ENCODE measurements at regions not wholly inside any gene's neighbourhood (a gene's known extent, or its start where the extent isn't known, plus 50 kb on each side); places are given as distances from the start of the nearest gene placed in this dataset.

GRCh38 chr18:33960417-33960816 lies 264.3 kb downstream of the NOL4 start:
- no peak for DNase-seq (ENCODE audit: low read depth in 2 of 3, low spot score in 1 of 3)

GRCh38 chr18:33959609-33960008 lies 265.1 kb downstream of the NOL4 start:
- no peak for DNase-seq (ENCODE audit: low read depth in 2 of 3, low spot score in 1 of 3)

- DNase-seq (ENCODE audit: low read depth in 2 of 3, low spot score in 1 of 3) = no peak
These were observed 267.0 kb downstream of the NOL4 start for GRCh38 chr18:33957707-33958106.

GRCh38 chr18:33951031-33951430 lies 273.7 kb downstream of the NOL4 start:
- no peak for DNase-seq (ENCODE audit: low read depth in 2 of 3, low spot score in 1 of 3)

GRCh38 chr18:33946336-33946735 lies 278.4 kb downstream of the NOL4 start:
- DNase-seq (ENCODE audit: low read depth in 2 of 3, low spot score in 1 of 3) = no peak

GRCh38 chr18:33944493-33944892 lies 280.2 kb downstream of the NOL4 start:
- no peak for DNase-seq (ENCODE audit: low read depth in 2 of 3, low spot score in 1 of 3)

GRCh38 chr18:33937270-33937816 lies 287.4 kb downstream of the NOL4 start:
- no peak for DNase-seq (ENCODE audit: low read depth in 2 of 3, low spot score in 1 of 3)

- DNase-seq (ENCODE audit: low read depth in 2 of 3, low spot score in 1 of 3) = no peak
These were observed 290.5 kb downstream of the NOL4 start for GRCh38 chr18:33934258-33934657.

GRCh38 chr18:33928231-33928630 lies 296.5 kb downstream of the NOL4 start:
- no peak for DNase-seq (ENCODE audit: low read depth in 2 of 3, low spot score in 1 of 3)

GRCh38 chr18:33924576-33924975 lies 300.1 kb downstream of the NOL4 start:
- DNase-seq (ENCODE audit: low read depth in 2 of 3, low spot score in 1 of 3) = no peak

- DNase-seq (ENCODE audit: low read depth in 2 of 3, low spot score in 1 of 3) = no peak
These were observed 300.7 kb downstream of the NOL4 start for GRCh38 chr18:33923980-33924379.

GRCh38 chr18:33918571-33918970 lies 306.1 kb downstream of the NOL4 start:
- DNase-seq (ENCODE audit: low read depth in 2 of 3, low spot score in 1 of 3) = no peak

- DNase-seq (ENCODE audit: low read depth in 2 of 3, low spot score in 1 of 3) = no peak
These were observed 308.5 kb downstream of the NOL4 start for GRCh38 chr18:33916200-33916599.

GRCh38 chr18:33914399-33914798 lies 310.3 kb downstream of the NOL4 start:
- DNase-seq (ENCODE audit: low read depth in 2 of 3, low spot score in 1 of 3) = no peak

- DNase-seq (ENCODE audit: low read depth in 2 of 3, low spot score in 1 of 3) = no peak
These were observed 318.7 kb downstream of the NOL4 start for GRCh38 chr18:33906046-33906445.

- no peak for DNase-seq (ENCODE audit: low read depth in 2 of 3, low spot score in 1 of 3)
These were observed 322.7 kb downstream of the NOL4 start for GRCh38 chr18:33901894-33902512.

GRCh38 chr18:33900638-33901037 lies 322.6 kb downstream of the ASXL3 start:
- DNase-seq (ENCODE audit: low read depth in 2 of 3, low spot score in 1 of 3) = no peak

GRCh38 chr18:33898427-33898826 lies 320.4 kb downstream of the ASXL3 start:
- no peak for DNase-seq (ENCODE audit: low read depth in 2 of 3, low spot score in 1 of 3)

- DNase-seq (ENCODE audit: low read depth in 2 of 3, low spot score in 1 of 3) = no peak
These were observed 300.2 kb downstream of the ASXL3 start for GRCh38 chr18:33878213-33878612.

GRCh38 chr18:33875029-33875565 lies 297.1 kb downstream of the ASXL3 start:
- no peak for DNase-seq (ENCODE audit: low read depth in 2 of 3, low spot score in 1 of 3)

GRCh38 chr18:33873112-33873511 lies 295.1 kb downstream of the ASXL3 start:
- no peak for DNase-seq (ENCODE audit: low read depth in 2 of 3, low spot score in 1 of 3)

GRCh38 chr18:33871363-33872025 lies 293.5 kb downstream of the ASXL3 start:
- no peak for DNase-seq (ENCODE audit: low read depth in 2 of 3, low spot score in 1 of 3)

- DNase-seq (ENCODE audit: low read depth in 2 of 3, low spot score in 1 of 3) = no peak
These were observed 292.0 kb downstream of the ASXL3 start for GRCh38 chr18:33870059-33870458.

All from stimulated activated CD4-positive, alpha-beta T cell treated with anti-CD3 and anti-CD28 coated beads, Interleukin-12 subunit alpha, Interleukin-12 subunit beta, amount 100 ng/mL, for 48 hours (primary cell).